ENCODE measurements at regions not wholly inside any gene's neighbourhood (a gene's known extent, or its start where the extent isn't known, plus 50 kb on each side); places are given as distances from the start of the nearest gene placed in this dataset.

DNA sequence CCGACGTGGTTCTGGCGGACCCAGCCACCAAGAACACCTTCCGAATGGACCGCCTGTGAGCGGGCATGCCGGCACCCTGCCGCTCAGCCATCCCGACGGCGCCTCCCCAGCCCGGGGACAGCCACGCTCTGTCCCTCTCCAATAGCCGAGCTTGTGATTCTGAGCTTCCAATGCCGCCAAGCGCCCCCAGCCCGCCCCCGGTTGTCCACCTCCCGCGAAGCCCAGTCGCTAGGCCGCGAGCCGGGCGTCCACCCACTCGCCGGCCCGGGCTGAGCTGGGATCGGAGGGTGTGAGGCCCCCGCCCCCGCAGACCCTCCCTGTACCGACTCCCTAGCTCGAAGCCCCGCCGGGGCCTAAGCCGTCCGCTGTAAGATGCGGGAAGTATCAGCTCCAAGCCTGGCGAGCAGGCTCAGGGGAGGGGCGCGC is 1195.1 kb upstream of the CHAC2 start (continued):
- TF ChIP-seq, protein P1, sequence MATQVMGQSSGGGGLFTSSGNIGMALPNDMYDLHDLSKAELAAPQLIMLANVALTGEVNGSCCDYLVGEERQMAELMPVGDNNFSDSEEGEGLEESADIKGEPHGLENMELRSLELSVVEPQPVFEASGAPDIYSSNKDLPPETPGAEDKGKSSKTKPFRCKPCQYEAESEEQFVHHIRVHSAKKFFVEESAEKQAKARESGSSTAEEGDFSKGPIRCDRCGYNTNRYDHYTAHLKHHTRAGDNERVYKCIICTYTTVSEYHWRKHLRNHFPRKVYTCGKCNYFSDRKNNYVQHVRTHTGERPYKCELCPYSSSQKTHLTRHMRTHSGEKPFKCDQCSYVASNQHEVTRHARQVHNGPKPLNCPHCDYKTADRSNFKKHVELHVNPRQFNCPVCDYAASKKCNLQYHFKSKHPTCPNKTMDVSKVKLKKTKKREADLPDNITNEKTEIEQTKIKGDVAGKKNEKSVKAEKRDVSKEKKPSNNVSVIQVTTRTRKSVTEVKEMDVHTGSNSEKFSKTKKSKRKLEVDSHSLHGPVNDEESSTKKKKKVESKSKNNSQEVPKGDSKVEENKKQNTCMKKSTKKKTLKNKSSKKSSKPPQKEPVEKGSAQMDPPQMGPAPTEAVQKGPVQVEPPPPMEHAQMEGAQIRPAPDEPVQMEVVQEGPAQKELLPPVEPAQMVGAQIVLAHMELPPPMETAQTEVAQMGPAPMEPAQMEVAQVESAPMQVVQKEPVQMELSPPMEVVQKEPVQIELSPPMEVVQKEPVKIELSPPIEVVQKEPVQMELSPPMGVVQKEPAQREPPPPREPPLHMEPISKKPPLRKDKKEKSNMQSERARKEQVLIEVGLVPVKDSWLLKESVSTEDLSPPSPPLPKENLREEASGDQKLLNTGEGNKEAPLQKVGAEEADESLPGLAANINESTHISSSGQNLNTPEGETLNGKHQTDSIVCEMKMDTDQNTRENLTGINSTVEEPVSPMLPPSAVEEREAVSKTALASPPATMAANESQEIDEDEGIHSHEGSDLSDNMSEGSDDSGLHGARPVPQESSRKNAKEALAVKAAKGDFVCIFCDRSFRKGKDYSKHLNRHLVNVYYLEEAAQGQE (IDR thresholded peaks at IDR 0.05; ENCODE audit: unreplicated experiment), result no peak
- TF ChIP-seq, protein P2, sequence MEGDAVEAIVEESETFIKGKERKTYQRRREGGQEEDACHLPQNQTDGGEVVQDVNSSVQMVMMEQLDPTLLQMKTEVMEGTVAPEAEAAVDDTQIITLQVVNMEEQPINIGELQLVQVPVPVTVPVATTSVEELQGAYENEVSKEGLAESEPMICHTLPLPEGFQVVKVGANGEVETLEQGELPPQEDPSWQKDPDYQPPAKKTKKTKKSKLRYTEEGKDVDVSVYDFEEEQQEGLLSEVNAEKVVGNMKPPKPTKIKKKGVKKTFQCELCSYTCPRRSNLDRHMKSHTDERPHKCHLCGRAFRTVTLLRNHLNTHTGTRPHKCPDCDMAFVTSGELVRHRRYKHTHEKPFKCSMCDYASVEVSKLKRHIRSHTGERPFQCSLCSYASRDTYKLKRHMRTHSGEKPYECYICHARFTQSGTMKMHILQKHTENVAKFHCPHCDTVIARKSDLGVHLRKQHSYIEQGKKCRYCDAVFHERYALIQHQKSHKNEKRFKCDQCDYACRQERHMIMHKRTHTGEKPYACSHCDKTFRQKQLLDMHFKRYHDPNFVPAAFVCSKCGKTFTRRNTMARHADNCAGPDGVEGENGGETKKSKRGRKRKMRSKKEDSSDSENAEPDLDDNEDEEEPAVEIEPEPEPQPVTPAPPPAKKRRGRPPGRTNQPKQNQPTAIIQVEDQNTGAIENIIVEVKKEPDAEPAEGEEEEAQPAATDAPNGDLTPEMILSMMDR (conservative IDR thresholded peaks at IDR 0.05; ENCODE audit: low read depth in 2 of 2), result no peak
- TF ChIP-seq EZH2 (IDR thresholded peaks at IDR 0.05; ENCODE audit: low read depth, unreplicated experiment), result no peak
- TF ChIP-seq CREB1 (CRISPR knock-in tag; IDR thresholded peaks at IDR 0.05; ENCODE audit: low read depth), result no peak
- TF ChIP-seq JUNB (IDR thresholded peaks at IDR 0.05; ENCODE audit: unreplicated experiment), result no peak
- TF ChIP-seq, protein P3, sequence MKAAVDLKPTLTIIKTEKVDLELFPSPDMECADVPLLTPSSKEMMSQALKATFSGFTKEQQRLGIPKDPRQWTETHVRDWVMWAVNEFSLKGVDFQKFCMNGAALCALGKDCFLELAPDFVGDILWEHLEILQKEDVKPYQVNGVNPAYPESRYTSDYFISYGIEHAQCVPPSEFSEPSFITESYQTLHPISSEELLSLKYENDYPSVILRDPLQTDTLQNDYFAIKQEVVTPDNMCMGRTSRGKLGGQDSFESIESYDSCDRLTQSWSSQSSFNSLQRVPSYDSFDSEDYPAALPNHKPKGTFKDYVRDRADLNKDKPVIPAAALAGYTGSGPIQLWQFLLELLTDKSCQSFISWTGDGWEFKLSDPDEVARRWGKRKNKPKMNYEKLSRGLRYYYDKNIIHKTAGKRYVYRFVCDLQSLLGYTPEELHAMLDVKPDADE (IDR thresholded peaks at IDR 0.05), result no peak

DNA sequence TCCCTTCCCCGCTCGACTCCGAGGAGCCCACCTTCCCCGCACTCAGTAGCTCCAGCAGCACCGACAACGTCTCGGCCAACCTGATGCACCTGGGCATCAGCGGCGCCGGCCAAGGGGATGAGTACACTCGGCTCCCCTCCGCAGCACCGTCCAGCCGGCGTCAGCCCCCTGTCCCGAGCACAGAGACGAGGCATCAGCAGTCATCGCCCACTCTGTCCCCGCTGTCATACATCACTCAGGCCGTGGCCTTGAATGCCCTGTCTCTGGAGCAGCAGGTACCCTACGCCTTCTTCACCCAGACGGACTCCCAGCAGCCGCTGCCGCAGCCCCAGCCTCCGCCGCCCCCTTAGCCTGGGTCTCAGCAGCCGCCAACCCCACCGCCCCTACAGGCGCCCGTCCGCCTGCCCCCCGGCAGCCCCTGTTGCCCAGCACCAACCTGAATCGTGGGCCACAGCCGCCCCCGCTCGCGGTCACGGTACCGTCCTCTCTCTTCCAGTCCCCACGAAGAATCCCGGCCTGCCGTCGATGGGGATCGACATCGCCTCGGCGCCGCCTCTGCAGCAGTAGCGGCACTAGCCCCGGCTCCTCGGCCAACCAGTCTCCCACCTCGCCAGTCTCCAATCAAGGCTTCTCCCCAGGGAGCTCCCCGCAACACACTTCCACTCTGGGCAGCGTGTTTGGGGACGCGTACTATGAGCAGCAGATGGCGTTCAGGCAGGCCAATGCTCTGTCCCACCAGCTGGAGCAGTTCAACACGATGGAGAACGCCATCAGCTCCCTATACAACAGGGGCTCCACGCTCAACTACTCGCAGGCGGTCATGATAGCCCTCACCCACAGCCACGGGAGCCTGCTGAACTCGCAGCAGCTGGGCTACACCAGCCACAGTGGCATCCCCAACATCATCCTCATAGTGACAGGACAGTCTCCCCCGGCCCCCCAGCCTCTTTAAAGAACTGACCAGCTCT is 1195.9 kb upstream of the CHAC2 start:
- H3K4me1 Mint-ChIP-seq, result no peaks in the 10 kb centered on the region
- H3K36me3 ChIP-seq (ENCODE audit: insufficient read depth), result no peaks in the 10 kb centered on the region
- peaks cover 30% of the 10 kb centered on the region for H3K9me3 Mint-ChIP-seq
- DNase-seq (ENCODE audit: low spot score) (no peak), ATAC-seq (no peak)
- H3K4me3 Mint-ChIP-seq, result no peak overlapping the region
- peaks cover 12% of the 10 kb centered on the region for H3K27me3 Mint-ChIP-seq (ENCODE audit: insufficient read depth, low read depth, poor library complexity)
- H3K27me3 ChIP-seq (ENCODE audit: insufficient read depth), result no peaks in the 10 kb centered on the region
- no peaks in the 10 kb centered on the region for H3K79me2 ChIP-seq (replicated peaks; ENCODE audit: insufficient read depth)
- TF ChIP-seq, protein P3 (IDR thresholded peaks at IDR 0.05), result no peak
- no peak overlapping the region for H2AFZ ChIP-seq
- H3K9me2 ChIP-seq (ENCODE audit: insufficient read depth), result 0 out of 2 replicates have a peak, but pooled peaks cover 11% of the 10 kb centered on the region
- no peaks in the 10 kb centered on the region for H4K20me1 ChIP-seq (replicated peaks; ENCODE audit: insufficient read depth)
- no peak overlapping the region for H3K4me3 ChIP-seq
- H3F3A ChIP-seq (replicated peaks; ENCODE audit: low read depth), result no peaks in the 10 kb centered on the region
- H3K4me2 ChIP-seq, result no peak overlapping the region
- H3K36me3 Mint-ChIP-seq (ENCODE audit: low read depth), result peaks cover 29% of the 10 kb centered on the region
- no peaks in the 10 kb centered on the region for H3K4me1 ChIP-seq (ENCODE audit: insufficient read depth)
- H3K27ac ChIP-seq (ENCODE audit: low read depth), result no peak overlapping the region
- no peak overlapping the region for H3K27ac Mint-ChIP-seq

All from GM23338 (cell line).